Liver (tissue), 7 donors: ENCODE measurements at regions not wholly inside any gene's neighbourhood (a gene's known extent, or its start where the extent isn't known, plus 50 kb on each side); places are given as distances from the start of the nearest gene placed in this dataset.
"Not testable (repeated sequence)": the region's sequence is repeated elsewhere in the genome, so short reads cannot be mapped to it uniquely, and the experiment has no call there.

Experiments used
- DNase-seq: peaks from one replicate; pipeline ENCODE4 v3.0.0-alpha.2; 2017; ENCODE audit warnings: low spot score
- H3K27ac ChIP-seq, 2 donors: one replicate each; pipeline ENCODE4 v1.7.0; 2013; ENCODE audit warnings: inconsistent platforms in 2 of 2, low read length in 2 of 2, control low read depth in 1 of 2, low read depth in 1 of 2, mild to moderate bottlenecking in 1 of 2
- H3K27me3 ChIP-seq, 4 donors: one replicate each; pipeline versions ENCODE4 v1.6.1 to v1.7.0; 2013; ENCODE audit warnings: low read length in 3 of 4, inconsistent platforms in 1 of 4, mild to moderate bottlenecking in 1 of 4, moderate library complexity in 1 of 4; ENCODE audit not compliant: control insufficient read depth in 4 of 4, insufficient read depth in 4 of 4
- H3K36me3 ChIP-seq, 4 donors: one replicate each; pipeline versions ENCODE4 v1.6.1 to v1.7.0; 2013; ENCODE audit warnings: low read length in 3 of 4, mild to moderate bottlenecking in 3 of 4, low read depth in 1 of 4, moderate library complexity in 1 of 4; ENCODE audit not compliant: control insufficient read depth in 4 of 4, insufficient read depth in 3 of 4
- H3K4me1 ChIP-seq, 4 donors: one replicate each; pipeline versions ENCODE4 v1.6.1 to v1.7.0; 2013; ENCODE audit warnings: low read length in 3 of 4, mild to moderate bottlenecking in 3 of 4, moderate library complexity in 1 of 4; ENCODE audit not compliant: control insufficient read depth in 4 of 4, insufficient read depth in 4 of 4
- H3K4me3 ChIP-seq, 3 donors: one replicate each; pipeline versions ENCODE4 v1.6.1 to v1.7.0; 2013; ENCODE audit warnings: low read length in 3 of 3, control low read depth in 1 of 3, low read depth in 1 of 3, mild to moderate bottlenecking in 1 of 3
- H3K9ac ChIP-seq, 2 donors: one replicate each; pipeline ENCODE4 v1.7.0; 2013; ENCODE audit warnings: low read length in 2 of 2, mild to moderate bottlenecking in 2 of 2, moderate library complexity in 2 of 2, control low read depth in 1 of 2, low read depth in 1 of 2
- H3K9me3 ChIP-seq, 4 donors: one replicate each; pipeline versions ENCODE4 v1.6.1 to v1.7.0; 2013; ENCODE audit warnings: low read length in 3 of 4; ENCODE audit not compliant: control insufficient read depth in 4 of 4
- HNF4A ChIP-seq, 2 donors: conservative IDR thresholded peaks; 2 replicates each; pipeline ENCODE4 v1.6.1; 2016; ENCODE audit warnings: antibody characterized with exemption in 2 of 2, mild to moderate bottlenecking in 2 of 2
- WGBS: extraction: QIAGEN DNeasy Blood & Tissue Kit; methylation state at CpG from one replicate; pipeline ENCODE4 v1.1.7; 2013; 5-methylcytosine and 5-hydroxymethylcytosine counted together
- donor health status: healthy.
- donor health status: healthy.
- donor health status: healthy.
- donor health status: healthy.

GRCh38 chr16:88145824-88146405 is 194.7 kb downstream of the BANP start:
- H3K27me3 ChIP-seq, H3K4me3 ChIP-seq, H3K9me3 ChIP-seq, H3K4me1 ChIP-seq, H3K9ac ChIP-seq, H3K36me3 ChIP-seq, H3K27ac ChIP-seq, DNase-seq: not testable (repeated sequence)
- WGBS: 78% methylated on average over 21 of the region's 21 CpGs

DNA sequence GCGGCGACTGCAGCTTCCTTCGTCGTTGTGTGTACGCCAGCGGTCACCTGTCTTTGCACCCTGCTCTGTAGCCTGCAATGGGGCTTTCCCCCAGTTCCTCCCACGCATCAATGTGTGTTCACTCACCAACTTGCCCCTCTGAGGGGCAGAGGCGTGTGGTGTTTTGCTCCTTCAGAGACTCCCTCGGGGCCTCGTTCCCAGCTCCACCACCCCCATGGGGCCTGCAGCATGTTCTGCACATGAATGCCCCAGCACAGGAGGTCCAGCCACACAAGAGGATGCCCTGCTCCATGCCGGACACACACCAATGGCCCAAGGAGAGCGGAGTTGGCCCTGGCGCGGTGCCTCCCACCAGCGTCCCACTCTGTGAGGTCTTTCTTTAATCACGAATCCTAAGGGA is 196.8 kb downstream of the BANP start:
- not testable (repeated sequence) for H3K4me3 ChIP-seq, DNase-seq, H3K4me1 ChIP-seq, H3K9ac ChIP-seq, H3K27ac ChIP-seq, H3K9me3 ChIP-seq, H3K27me3 ChIP-seq, H3K36me3 ChIP-seq
- WGBS: 84% methylated on average over 16 of the region's 16 CpGs

GRCh38 chr16:88148682-88149081 is 197.4 kb downstream of the BANP start:
- 84% methylated on average over 11 of the region's 11 CpGs for WGBS

GRCh38 chr16:88149158-88149603 is 197.9 kb downstream of the BANP start:
- H3K36me3 ChIP-seq, H3K9me3 ChIP-seq, DNase-seq, H3K27me3 ChIP-seq, H3K27ac ChIP-seq, H3K4me3 ChIP-seq, H3K9ac ChIP-seq, H3K4me1 ChIP-seq: not testable (repeated sequence)
- WGBS: 87% methylated on average over 14 of the region's 14 CpGs

More at GRCh38 chr16:88148682-88149081, 197.4 kb downstream of the BANP start:
- H3K4me1 ChIP-seq, H3K36me3 ChIP-seq, H3K27ac ChIP-seq, H3K4me3 ChIP-seq, H3K27me3 ChIP-seq, H3K9ac ChIP-seq, DNase-seq, H3K9me3 ChIP-seq: not testable (repeated sequence)

GRCh38 chr16:88149663-88150062 is 198.4 kb downstream of the BANP start:
- not testable (repeated sequence) for H3K4me1 ChIP-seq, H3K9me3 ChIP-seq, H3K27ac ChIP-seq, H3K4me3 ChIP-seq, H3K27me3 ChIP-seq, DNase-seq, H3K36me3 ChIP-seq, H3K9ac ChIP-seq
- WGBS: 88% methylated on average over 3 of the region's 3 CpGs

- H3K36me3 ChIP-seq, H3K9me3 ChIP-seq, H3K4me3 ChIP-seq, H3K9ac ChIP-seq, H3K27ac ChIP-seq, H3K27me3 ChIP-seq, DNase-seq, H3K4me1 ChIP-seq: not testable (repeated sequence)
- TF ChIP-seq HNF4A (conservative IDR thresholded peaks at IDR 0.05): peak in 1 of 2 donors; percentile 42
- WGBS: 63% methylated on average over 27 of the region's 27 CpGs
These were observed 199.4 kb downstream of the BANP start for GRCh38 chr16:88150456-88151128.

DNA sequence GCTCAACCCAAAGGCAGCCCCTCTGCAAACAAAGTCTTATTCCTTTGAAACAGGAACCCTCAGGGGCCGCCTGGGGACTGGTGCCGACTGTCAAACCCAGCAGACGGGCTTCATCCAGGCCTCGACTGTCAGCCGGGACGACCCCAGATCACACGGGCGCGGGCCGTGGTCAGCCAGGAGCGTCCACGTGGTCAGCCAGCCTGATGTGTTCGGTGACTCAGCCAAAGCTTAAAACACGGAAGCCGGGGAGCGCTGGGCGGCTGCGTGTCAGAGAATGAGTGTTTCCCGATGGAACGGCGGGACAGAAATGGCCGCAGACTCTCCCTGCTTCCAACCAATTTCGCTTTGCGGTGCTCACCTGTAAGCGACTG is 199.9 kb downstream of the BANP start:
- not testable (repeated sequence) for H3K4me1 ChIP-seq, H3K9ac ChIP-seq, H3K4me3 ChIP-seq, H3K27me3 ChIP-seq, H3K27ac ChIP-seq, H3K36me3 ChIP-seq, H3K9me3 ChIP-seq, DNase-seq
- 84% methylated on average over 25 of the region's 25 CpGs for WGBS

GRCh38 chr16:88151859-88152843 is 200.9 kb downstream of the BANP start:
- not testable (repeated sequence) for H3K9me3 ChIP-seq, H3K36me3 ChIP-seq, H3K9ac ChIP-seq, H3K27me3 ChIP-seq, H3K4me3 ChIP-seq, H3K27ac ChIP-seq, DNase-seq, H3K4me1 ChIP-seq
- WGBS: 88% methylated on average over 27 of the region's 27 CpGs
